H1 (cell line): ENCODE measurements at regions not wholly inside any gene's neighbourhood (a gene's known extent, or its start where the extent isn't known, plus 50 kb on each side); places are given as distances from the start of the nearest gene placed in this dataset.

ENCODE experiments used
- CTCF ChIA-PET: fragments of 300-600 bp; sonication (Branson Sonifier 250); formaldehyde crosslinking; loops from one replicate; lab custom pipeline; 2021; ENCODE audit not compliant: partially characterized antibody; lab: Charles Lee
- POLR2A ChIA-PET: fragments of 300-600 bp; sonication (Branson Sonifier 250); formaldehyde crosslinking; loops from one replicate; lab custom pipeline; 2021; ENCODE audit warnings: inconsistent platforms; ENCODE audit not compliant: partially characterized antibody; lab: Charles Lee
- DNase-seq, 2 experiments: peaks; one replicate each; pipeline versions ENCODE4 v3.0.0 to v3.0.0-alpha.2; 2010 to 2022; ENCODE audit warnings: low spot score in 2 of 2, low read depth in 1 of 2, mixed read lengths in 1 of 2
- FAIRE-seq: peaks from 2 replicates; lab custom pipeline; 2011; peaks lifted over from hg19 to GRCh38; lab: Jason Lieb, UNC
- H2AFZ ChIP-seq: 2 replicates; pipeline ENCODE4 v1.8.1; 2012; ENCODE audit warnings: low read length, inconsistent platforms
- H2AK5ac ChIP-seq: 2 replicates; pipeline ENCODE4 v1.6.1; 2013; ENCODE audit warnings: low read depth, low read length
- H2BK120ac ChIP-seq: replicated peaks from 2 replicates; pipeline ENCODE3; 2013; ENCODE audit warnings: low read depth, low read length, inconsistent platforms
- H2BK12ac ChIP-seq: 2 replicates; pipeline ENCODE4 v1.6.1; 2013; ENCODE audit warnings: low read depth, low read length
- H2BK15ac ChIP-seq: 2 replicates; pipeline ENCODE4 v1.6.1; 2013; ENCODE audit warnings: low read length
- H2BK20ac ChIP-seq: 2 replicates; pipeline ENCODE4 v1.6.1; 2013; ENCODE audit warnings: low read length
- H2BK5ac ChIP-seq: 2 replicates; pipeline ENCODE4 v1.6.1; 2013; ENCODE audit warnings: low read depth, low read length
- H3K14ac ChIP-seq: 2 replicates; pipeline ENCODE4 v1.6.1; 2013; ENCODE audit warnings: inconsistent platforms; ENCODE audit not compliant: insufficient read length
- H3K18ac ChIP-seq: 2 replicates; pipeline ENCODE4 v1.6.1; 2013; ENCODE audit warnings: low read length; ENCODE audit errors: extremely low read depth
- H3K23ac ChIP-seq: 2 replicates; pipeline ENCODE4 v1.6.1; 2013; ENCODE audit warnings: inconsistent platforms; ENCODE audit not compliant: insufficient read length
- H3K23me2 ChIP-seq: 2 replicates; pipeline ENCODE4 v1.6.1; 2013; ENCODE audit warnings: low read depth, low read length
- H3K27ac ChIP-seq: 2 replicates; pipeline ENCODE4 v1.6.1; 2011; ENCODE audit warnings: low read depth, low read length, inconsistent platforms
- H3K27me3 ChIP-seq, 4 experiments: replicated peaks in 1 of 4; 1 replicate in 1 of 4; 2 replicates in 3 of 4; pipeline versions ENCODE4 v1.6.1 to v1.8.1; 2011 to 2013; ENCODE audit warnings: low read length in 3 of 4, mild to moderate bottlenecking in 3 of 4, inconsistent platforms in 2 of 4, mixed read lengths in 2 of 4, moderate library complexity in 1 of 4; ENCODE audit not compliant: control insufficient read depth in 3 of 4, insufficient read depth in 3 of 4; ENCODE audit errors: extremely low read depth in 1 of 4
- H3K36me3 ChIP-seq, 4 experiments: 2 replicates each; pipeline versions ENCODE4 v1.6.1 to v1.8.1; 2011 to 2013; ENCODE audit warnings: mild to moderate bottlenecking in 4 of 4, low read length in 3 of 4, moderate library complexity in 2 of 4, control low read depth in 1 of 4, inconsistent platforms in 1 of 4; ENCODE audit not compliant: insufficient read depth in 4 of 4, control insufficient read depth in 2 of 4
- H3K4ac ChIP-seq: replicated peaks from 2 replicates; pipeline ENCODE3; 2013; ENCODE audit warnings: low read length, low read depth, mixed read lengths, inconsistent platforms; ENCODE audit not compliant: insufficient read length
- H3K4me1 ChIP-seq, 4 experiments: replicated peaks in 1 of 4; 1 replicate in 1 of 4; 2 replicates in 3 of 4; pipeline versions ENCODE4 v1.6.1 to v1.8.1; 2011 to 2013; ENCODE audit warnings: low read length in 3 of 4, inconsistent platforms in 2 of 4, mixed read lengths in 1 of 4; ENCODE audit not compliant: insufficient read depth in 4 of 4, control insufficient read depth in 3 of 4
- H3K4me2 ChIP-seq, 2 experiments: 2 replicates each; pipeline versions ENCODE4 v1.6.1 to v1.8.1; 2011 to 2013; ENCODE audit warnings: low read depth in 2 of 2, low read length in 2 of 2, control low read depth in 1 of 2, inconsistent platforms in 1 of 2, mild to moderate bottlenecking in 1 of 2; ENCODE audit not compliant: insufficient read depth in 1 of 2
- H3K4me3 ChIP-seq, 4 experiments: fragments of 200-600, 300-600 bp in 1 of 4; sonication (generic), shearing (Covaris generic), sonication (Bioruptor Twin) in 1 of 4; 2 replicates each; pipeline versions ENCODE4 v1.5.1 to v1.8.1; 2011 to 2016; ENCODE audit warnings: low read length in 4 of 4, low read depth in 3 of 4, control low read depth in 2 of 4, inconsistent platforms in 2 of 4, mild to moderate bottlenecking in 2 of 4, mixed read lengths in 1 of 4, moderate library complexity in 1 of 4; ENCODE audit not compliant: insufficient read depth in 2 of 4; ENCODE audit errors: extremely low read depth in 1 of 4
- H3K56ac ChIP-seq: replicated peaks from 2 replicates; pipeline ENCODE3; 2013; ENCODE audit warnings: low read depth, mild to moderate bottlenecking, mixed read lengths, low read length, inconsistent platforms; ENCODE audit not compliant: insufficient read length
- H3K79me1 ChIP-seq: 2 replicates; pipeline ENCODE4 v1.6.1; 2013; ENCODE audit warnings: low read depth, low read length, control low read depth
- H3K79me2 ChIP-seq, 2 experiments: 2 replicates each; pipeline versions ENCODE4 v1.6.1 to v1.8.1; 2012 to 2013; ENCODE audit warnings: low read length in 2 of 2, mild to moderate bottlenecking in 2 of 2, inconsistent platforms in 1 of 2; ENCODE audit not compliant: insufficient read depth in 2 of 2, control insufficient read depth in 1 of 2
- H3K9ac ChIP-seq, 4 experiments: replicated peaks in 1 of 4; 1 replicate in 1 of 4; 2 replicates in 3 of 4; pipeline versions ENCODE4 v1.6.1 to v1.8.1; 2011 to 2013; ENCODE audit warnings: low read depth in 3 of 4, low read length in 3 of 4, control low read depth in 2 of 4, mild to moderate bottlenecking in 2 of 4, moderate library complexity in 2 of 4, inconsistent platforms in 1 of 4; ENCODE audit errors: extremely low read depth in 1 of 4
- H3K9me3 ChIP-seq, 2 experiments: 2 replicates each; pipeline versions ENCODE4 v1.6.1 to v1.8.1; 2012 to 2013; ENCODE audit warnings: mild to moderate bottlenecking in 2 of 2, moderate library complexity in 2 of 2, control low read depth in 1 of 2, inconsistent platforms in 1 of 2, low read depth in 1 of 2, low read length in 1 of 2, mixed read lengths in 1 of 2; ENCODE audit not compliant: insufficient read depth in 2 of 2
- H4K20me1 ChIP-seq, 2 experiments: replicated peaks in 1 of 2; 2 replicates each; pipeline versions ENCODE3 to v1.8.1; 2011 to 2013; ENCODE audit warnings: inconsistent platforms in 2 of 2, low read length in 2 of 2, mild to moderate bottlenecking in 1 of 2; ENCODE audit not compliant: insufficient read depth in 2 of 2, control insufficient read depth in 1 of 2
- H4K5ac ChIP-seq: 2 replicates; pipeline ENCODE4 v1.6.1; 2013; ENCODE audit warnings: low read length, low read depth, mixed read lengths, inconsistent platforms; ENCODE audit not compliant: insufficient read length
- H4K8ac ChIP-seq: 2 replicates; pipeline ENCODE4 v1.8.0; 2013; ENCODE audit warnings: mild to moderate bottlenecking, moderate library complexity, low read length, inconsistent platforms; ENCODE audit not compliant: insufficient read depth; ENCODE audit errors: extremely low read depth
- H4K91ac ChIP-seq: replicated peaks from 2 replicates; pipeline ENCODE3; 2013; ENCODE audit warnings: low read length, mixed read lengths, inconsistent platforms; ENCODE audit not compliant: insufficient read length
- BACH1 ChIP-seq: IDR thresholded peaks from 2 replicates; pipeline ENCODE4 v1.6.1; 2012; ENCODE audit warnings: low read length, improper control_type of control experiment
- CEBPB ChIP-seq: IDR thresholded peaks from 2 replicates; pipeline ENCODE4 v1.6.1; 2012; ENCODE audit warnings: low read depth, low read length
- CHD1 ChIP-seq: IDR thresholded peaks from 2 replicates; pipeline ENCODE4 v1.6.1; 2012; ENCODE audit warnings: low read depth, low read length, improper control_type of control experiment
- HDAC2 ChIP-seq, 2 experiments: fragments of 300-600 bp in 1 of 2; sonication (generic) in 1 of 2; IDR thresholded peaks; 2 replicates each; pipeline ENCODE4 v1.6.1; 2011 to 2012; ENCODE audit warnings: low read depth in 2 of 2, low read length in 2 of 2, mild to moderate bottlenecking in 2 of 2, moderate library complexity in 2 of 2, borderline replicate concordance in 1 of 2, inconsistent platforms in 1 of 2
- RXRA ChIP-seq: IDR thresholded peaks from 2 replicates; pipeline ENCODE4 v1.6.1; 2011; ENCODE audit warnings: low read depth, mild to moderate bottlenecking, low read length, moderate library complexity; ENCODE audit not compliant: insufficient read depth
- SIN3A ChIP-seq, 2 experiments: IDR thresholded peaks in 1 of 2; conservative IDR thresholded peaks in 1 of 2; 2 replicates each; pipeline ENCODE4 v1.6.1; 2011 to 2012; ENCODE audit warnings: low read length in 2 of 2, improper control_type of control experiment in 1 of 2, low read depth in 1 of 2, mild to moderate bottlenecking in 1 of 2
- TBP ChIP-seq: IDR thresholded peaks from 2 replicates; pipeline ENCODE4 v1.6.1; 2011; ENCODE audit warnings: low read depth, low read length, improper control_type of control experiment
- WGBS, 2 experiments: shearing (Covaris generic) in 1 of 2; methylation state at CpG; one replicate each; pipeline versions ENCODE4 v1.1.6 to v1.1.7; 2013 to 2015; ENCODE audit warnings: low lambda C conversion rate in 2 of 2, mixed read lengths in 2 of 2, inconsistent platforms in 1 of 2, low coverage in 1 of 2, missing lambda C conversion rate in 1 of 2; ENCODE audit not compliant: insufficient replicate concordance in 2 of 2, insufficient coverage in 1 of 2, insufficient read length in 1 of 2; ENCODE audit errors: extremely low coverage in 1 of 2, missing lambda C conversion rate in 1 of 2; 5-methylcytosine and 5-hydroxymethylcytosine counted together

DNA sequence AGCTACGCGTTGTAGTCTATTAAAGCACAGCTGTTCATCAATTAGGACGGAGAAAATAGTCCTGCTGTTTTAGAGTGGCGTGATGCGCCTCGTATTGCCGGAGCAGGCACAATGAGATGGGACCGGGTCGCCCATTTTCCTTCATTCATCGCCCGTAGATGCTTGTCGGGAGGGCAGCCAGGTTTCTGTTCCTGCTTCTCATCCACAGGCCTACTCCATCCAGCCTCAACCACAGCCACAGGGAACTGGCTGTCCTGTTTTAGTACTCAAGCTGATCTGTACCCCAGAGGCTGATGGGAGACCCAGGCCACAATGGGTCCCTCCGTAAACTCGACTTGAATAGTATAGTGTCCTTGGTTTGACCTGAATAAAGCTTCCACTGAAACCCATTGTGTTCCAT is 264.0 kb downstream of the VRK1 start:
- H3K9ac ChIP-seq: no peak overlapping the region
- H3K18ac ChIP-seq: no peak overlapping the region
- H3K23me2 ChIP-seq: no peaks in the 10 kb centered on the region
- no peaks in the 10 kb centered on the region for H4K20me1 ChIP-seq
- no peaks in the 10 kb centered on the region for H3K36me3 ChIP-seq
- H3K27me3 ChIP-seq: no peaks in the 10 kb centered on the region
- H2BK120ac ChIP-seq: no peak overlapping the region
- CTCF ChIA-PET: interaction anchor here (0.7 to 1.1 kb wide), 2 partner anchors 123 to 213 kb away, joined by 3 read pairs; no protein-coding TSS in a partner anchor
- TF ChIP-seq CEBPB: no peak
- TF ChIP-seq RXRA: no peak
- no peak for TF ChIP-seq SIN3A (conservative IDR thresholded peaks at IDR 0.05 in 1 of 2, IDR thresholded peaks at IDR 0.05 in 1 of 2; ENCODE audit: low read depth in 1 of 2, low read length in 2 of 2)
- no peak for TF ChIP-seq CHD1
- no peak for TF ChIP-seq BACH1
- TF ChIP-seq HDAC2 (IDR thresholded peaks at IDR 0.05; ENCODE audit: borderline replicate concordance in 1 of 2, low read depth in 2 of 2, low read length in 2 of 2): no peak
- no peak for TF ChIP-seq TBP
- H3K79me1 ChIP-seq: no peaks in the 10 kb centered on the region
- no peak overlapping the region for H3K14ac ChIP-seq
- no peaks in the 10 kb centered on the region for H3K79me2 ChIP-seq
- H4K8ac ChIP-seq: peak overlapping the region; percentile 78
- POLR2A ChIA-PET: no interaction called here
- no peak overlapping the region for H4K5ac ChIP-seq
- no peak overlapping the region for H3K23ac ChIP-seq
- H2BK12ac ChIP-seq: no peak overlapping the region
- no peak overlapping the region for H3K27ac ChIP-seq
- FAIRE-seq (no peak), DNase-seq (no peak)
- no peak overlapping the region for H4K91ac ChIP-seq
- H3K4me3 ChIP-seq: no peak overlapping the region
- H3K9me3 ChIP-seq: no peaks in the 10 kb centered on the region
- H3K56ac ChIP-seq: no peak overlapping the region
- no peak overlapping the region for H2BK5ac ChIP-seq
- 84% methylated on average over 14 of the region's 14 CpGs; no CpG with 5 or more reads in 1 of the 2 experiments for WGBS, 2 experiments
- H2AK5ac ChIP-seq: no peak overlapping the region
- H2BK20ac ChIP-seq: no peak overlapping the region
- no peak overlapping the region for H2AFZ ChIP-seq
- H3K4me2 ChIP-seq: no peak overlapping the region
- no peaks in the 10 kb centered on the region for H3K4me1 ChIP-seq
- H2BK15ac ChIP-seq: no peak overlapping the region
- H3K4ac ChIP-seq: no peak overlapping the region
